ENCODE measurements at regions not wholly inside any gene's neighbourhood (a gene's known extent, or its start where the extent isn't known, plus 50 kb on each side); places are given as distances from the start of the nearest gene placed in this dataset.
"Not testable (repeated sequence)": the region's sequence is repeated elsewhere in the genome, so short reads cannot be mapped to it uniquely, and the experiment has no call there.

DNA sequence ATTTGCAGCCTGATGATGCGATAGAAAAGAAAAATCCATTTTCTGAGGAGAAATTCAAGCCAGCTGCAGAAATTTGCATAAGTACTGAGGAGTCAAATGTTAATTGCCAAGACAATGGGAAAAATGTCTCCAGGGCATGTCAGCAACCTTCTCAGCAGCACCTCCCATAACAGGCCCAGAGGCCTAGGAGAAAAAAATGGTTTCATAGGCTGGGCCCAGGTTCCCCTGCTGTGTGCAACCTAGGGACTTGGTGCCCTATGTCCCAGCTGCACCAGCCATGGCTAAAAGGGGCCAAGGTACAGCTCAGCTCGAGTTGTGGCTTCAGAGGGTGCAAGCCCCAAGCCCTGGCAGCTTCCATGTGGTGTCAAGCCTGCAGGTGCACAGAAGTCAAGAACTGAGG lies 144.8 kb upstream of the PRKD1 start:
- not testable (repeated sequence) for DNase-seq

DNA sequence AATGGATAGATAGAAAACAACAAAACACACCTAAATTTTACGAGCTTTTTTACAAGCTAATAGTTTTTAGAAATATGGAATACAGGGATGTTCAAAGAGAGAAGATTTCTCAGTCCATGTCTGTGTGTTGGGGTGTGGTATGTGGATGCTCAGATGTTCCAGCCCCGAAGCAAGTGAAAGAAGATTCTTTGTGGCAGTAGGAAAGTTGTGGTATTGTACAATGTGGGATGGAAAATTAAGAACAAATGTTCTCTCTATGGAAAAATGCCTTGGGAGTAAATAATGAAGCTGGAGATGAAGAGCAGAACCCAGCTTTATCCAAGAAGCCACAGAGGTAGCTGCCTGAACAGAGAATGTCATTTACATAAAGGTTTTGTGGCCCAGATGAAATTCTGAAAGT lies 150.3 kb upstream of the PRKD1 start:
- peak; percentile 42 for DNase-seq

DNA sequence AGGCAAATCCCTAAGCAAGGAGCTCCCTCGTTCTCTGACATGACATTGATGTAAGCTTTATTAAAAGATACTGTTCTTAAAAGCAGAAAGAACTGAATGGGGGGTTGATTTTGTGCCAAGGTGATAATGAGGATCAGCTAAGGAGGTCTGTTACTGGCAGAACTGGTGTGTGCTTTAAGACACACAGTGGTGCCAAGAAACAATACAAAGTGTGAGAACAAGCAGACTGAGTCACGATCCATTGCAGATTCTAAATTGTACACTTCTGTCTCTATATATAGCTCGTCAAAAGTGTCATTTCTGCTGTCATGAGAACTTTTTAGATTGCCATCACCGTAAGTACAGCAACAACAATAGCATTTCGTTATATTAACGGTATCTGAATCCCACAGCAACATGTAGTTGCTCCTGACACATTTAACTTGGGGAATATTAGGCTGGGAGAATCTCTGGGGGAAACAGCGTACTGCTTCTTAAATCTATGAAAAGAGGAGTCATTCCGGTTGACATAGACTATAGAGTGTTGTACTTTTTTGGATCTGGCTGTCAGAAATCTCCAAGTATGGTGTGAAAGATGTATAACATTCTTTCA lies 151.3 kb upstream of the PRKD1 start:
- no peak for DNase-seq

DNA sequence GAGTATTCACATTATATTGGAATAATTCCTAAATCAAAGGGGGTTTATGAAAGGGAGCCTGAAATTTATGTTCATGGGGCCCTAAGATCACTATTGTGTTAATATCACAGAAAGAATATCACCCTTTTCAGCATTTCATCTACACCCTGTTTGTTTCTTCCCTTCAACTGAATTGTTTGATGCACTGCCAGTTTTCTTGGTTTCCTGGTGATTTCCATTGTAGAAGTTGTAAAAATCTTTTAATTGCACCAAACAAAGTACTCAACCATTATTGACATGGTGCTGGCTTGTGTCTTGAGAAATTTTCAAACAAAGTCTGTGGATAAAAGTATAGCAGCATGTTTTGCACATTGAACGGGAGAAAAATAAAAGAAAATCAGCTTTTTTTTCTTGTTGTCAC lies 154.8 kb upstream of the PRKD1 start:
- DNase-seq: no peak

DNA sequence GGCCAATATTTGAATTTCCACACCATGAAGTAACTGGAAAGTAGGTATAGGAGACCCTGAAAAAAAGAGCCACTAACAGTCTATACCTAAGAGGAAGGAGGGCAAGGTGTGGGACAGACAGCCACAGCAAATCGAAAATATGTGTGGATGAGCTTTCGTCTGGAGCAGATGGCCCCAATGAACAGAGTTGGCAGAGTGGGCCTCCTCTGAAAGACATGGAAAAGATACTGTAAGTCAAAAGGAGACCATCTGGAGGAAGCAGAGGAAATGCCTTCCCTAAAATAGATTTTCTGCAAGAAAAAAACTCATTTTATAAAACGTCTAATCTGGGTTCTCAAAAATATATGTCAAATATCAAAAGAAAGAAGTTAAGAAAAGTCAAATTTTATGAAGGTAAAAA lies 157.2 kb upstream of the PRKD1 start:
- DNase-seq: no peak

DNA sequence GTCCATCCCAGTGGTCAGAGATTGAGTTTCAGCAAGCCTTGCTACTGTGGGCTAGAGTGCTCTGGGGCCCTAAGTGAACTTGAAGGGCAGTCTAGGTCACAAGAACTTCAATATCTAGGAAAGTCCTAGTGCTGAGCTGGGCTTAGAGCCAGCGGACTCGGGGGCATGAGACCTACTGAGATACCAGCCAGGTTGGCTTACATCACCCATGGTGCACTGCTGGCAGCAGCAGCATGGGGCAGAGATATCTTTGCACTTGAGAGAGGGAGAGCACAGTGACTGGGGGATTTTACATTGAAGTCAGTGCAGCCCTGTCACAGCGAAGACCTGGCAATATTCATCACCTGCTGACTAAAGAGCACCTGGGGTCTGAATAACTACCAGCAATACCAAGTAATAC lies 158.3 kb upstream of the PRKD1 start:
- DNase-seq: no peak

DNA sequence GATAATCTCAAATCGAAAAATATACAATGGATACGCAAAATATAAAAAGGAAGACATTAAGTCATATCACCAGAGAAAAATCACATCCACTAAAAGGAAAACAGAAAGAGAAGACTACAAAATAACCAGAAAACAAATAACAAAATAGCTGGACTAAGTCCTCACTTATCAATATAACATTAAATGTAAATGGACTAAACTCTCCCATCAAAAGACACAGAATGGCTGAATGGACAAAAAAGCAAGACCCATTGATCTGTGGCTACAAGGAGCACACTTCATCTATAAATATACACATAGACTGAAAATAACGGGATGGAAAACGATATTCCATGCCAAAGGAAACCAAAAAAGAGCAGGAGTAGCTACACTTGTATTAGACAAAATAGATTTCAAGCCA lies 161.0 kb upstream of the PRKD1 start:
- DNase-seq: no peak

DNA sequence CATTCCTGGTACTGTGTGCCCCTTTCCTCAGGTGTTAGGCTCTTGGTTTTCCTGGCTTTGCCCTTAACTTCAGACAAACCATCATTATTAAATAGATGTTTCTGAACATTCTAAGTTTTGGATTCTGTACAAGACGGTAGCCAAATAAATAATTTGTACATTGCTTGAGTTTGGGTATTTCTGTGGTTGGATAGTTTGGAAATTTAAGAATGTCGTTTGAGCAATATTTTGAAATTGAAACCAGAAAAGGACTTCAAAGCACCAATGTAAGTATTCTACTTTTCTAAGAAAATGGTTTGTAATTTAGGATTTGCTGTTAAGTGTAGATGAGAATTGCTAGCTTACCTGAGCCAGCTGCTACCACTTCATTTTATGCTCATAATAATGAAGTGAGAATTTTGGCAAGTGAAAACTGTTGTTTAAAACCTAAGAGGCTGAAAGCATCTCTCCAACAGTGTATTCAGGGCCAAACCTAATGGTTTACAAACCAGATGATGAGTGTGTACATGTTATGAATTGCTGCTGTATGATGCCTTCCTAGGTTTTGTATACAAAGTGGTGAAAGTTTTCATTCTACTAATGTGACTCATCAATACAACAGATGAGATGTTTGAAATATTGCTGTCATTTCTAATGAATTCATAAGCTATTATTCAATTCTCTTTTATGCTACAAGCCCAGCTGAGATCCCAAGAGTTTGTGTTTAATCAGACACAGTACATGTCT lies 181.5 kb upstream of the PRKD1 start:
- DNase-seq: peak; percentile 19

DNA sequence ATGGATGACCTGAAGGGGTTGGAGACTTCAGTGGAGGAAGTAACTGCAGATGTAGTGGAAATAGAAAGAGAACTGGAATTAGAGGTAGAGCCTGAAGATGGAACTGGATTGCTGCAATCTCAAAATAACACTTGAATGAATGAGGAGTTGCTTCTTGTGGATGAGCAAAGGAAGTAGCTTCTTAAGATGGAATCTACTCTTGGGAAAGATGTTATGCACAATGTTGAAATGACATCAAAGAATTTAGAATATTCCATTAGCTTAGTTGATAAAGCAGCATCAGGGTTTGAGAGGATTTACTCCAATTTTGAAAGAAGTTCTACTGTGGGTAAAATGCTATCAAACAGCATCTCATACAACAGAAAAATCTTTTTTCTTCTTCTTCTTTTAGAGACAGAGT lies 186.4 kb upstream of the PRKD1 start:
- DNase-seq: no peak

DNA sequence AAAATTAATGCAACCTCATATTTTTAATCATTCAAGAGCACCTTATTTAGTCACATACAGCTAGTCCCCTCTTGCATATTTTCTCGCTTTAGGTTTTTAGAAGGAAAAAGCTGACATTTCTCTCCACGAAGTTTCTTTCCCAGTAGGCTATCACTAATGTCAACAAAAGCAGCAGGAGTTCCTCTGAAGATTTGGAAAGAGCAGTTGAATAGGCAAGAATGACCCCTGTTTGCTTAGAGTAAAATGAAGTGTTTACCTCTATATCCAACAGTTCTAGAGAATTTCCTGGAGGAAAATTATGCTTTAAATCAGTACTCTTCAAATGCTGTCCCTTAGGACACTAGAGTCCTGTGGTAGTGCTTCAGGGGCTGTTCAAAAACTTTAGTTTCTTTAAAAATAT lies 188.1 kb upstream of the PRKD1 start:
- no peak for DNase-seq

DNA sequence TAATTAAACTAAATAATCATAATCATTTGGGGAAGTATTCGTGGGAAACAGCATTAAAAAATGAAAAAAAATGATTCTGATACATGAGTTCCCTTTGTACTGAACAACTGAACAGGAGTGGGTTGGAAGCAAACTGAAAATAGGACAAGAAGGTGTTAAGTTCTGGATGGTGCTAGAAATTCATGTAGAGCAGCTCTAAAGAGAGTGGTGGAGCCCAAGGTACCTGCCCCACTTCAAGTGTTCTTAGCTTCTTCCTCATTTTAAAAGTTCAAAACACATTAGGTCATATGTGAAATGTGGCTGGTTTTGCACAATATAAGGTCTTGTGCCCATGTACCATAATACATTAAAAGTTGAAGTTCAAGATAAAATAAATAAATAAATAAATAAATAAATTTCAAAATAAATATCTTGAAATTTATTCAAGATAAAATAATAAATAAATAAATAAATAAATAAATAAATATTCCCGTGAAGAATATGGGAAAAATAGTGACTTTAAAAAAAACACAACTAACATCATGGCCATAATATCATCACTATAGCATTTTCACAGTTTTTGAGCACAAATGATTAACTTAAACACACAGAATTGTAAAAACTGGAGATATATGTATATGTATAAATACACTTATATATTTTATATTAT lies 191.5 kb upstream of the PRKD1 start:
- no peak for DNase-seq

DNA sequence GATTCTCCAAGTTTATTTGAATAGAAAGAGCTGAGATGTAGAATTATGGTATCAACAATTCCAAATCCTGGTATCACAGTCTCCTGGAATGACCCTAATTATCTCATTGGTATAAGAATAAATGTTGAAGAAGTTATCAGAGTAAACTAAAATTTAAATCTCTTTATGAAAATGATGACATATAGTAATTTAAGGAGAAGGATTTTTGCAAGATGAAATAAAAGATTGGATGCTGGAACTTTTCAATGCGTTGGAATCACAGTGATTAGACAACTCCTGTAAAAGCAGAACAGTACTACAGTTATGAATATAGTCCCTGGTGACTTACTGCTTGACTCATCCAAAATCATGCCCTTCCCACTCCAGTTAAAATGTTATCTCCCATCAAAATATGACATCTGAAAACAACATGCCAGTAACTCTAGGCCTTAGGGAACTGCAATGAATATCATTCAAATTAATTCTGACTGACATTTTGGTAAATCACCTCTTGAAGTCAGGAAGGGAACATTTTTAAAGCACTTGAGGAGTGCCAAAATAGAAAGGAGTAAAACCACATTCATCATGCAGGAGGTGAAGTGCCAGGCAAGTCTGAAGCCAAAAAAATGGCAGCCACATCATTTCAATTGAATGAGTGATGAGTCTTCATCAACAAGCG lies 197.8 kb upstream of the PRKD1 start:
- DNase-seq: no peak

DNA sequence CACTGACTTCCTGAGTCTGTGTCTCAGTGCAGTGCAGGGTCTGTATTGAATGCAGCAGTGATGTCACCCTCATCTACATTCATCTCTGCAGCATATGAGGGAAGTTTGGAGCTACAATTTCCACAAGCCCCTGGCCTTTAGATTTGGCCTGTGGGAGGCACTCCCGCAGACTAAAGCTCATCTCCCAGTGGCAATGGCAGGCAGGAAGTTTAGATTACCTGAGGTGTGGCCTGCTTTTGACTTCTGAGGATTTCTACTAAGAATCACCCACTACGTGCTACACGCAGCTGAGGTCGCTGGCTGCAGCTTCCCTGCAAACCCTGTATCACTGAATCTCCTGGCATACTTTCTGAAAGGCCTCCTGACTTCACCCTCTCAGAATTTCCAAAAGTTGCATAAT lies 202.2 kb upstream of the PRKD1 start:
- DNase-seq: no peak

DNA sequence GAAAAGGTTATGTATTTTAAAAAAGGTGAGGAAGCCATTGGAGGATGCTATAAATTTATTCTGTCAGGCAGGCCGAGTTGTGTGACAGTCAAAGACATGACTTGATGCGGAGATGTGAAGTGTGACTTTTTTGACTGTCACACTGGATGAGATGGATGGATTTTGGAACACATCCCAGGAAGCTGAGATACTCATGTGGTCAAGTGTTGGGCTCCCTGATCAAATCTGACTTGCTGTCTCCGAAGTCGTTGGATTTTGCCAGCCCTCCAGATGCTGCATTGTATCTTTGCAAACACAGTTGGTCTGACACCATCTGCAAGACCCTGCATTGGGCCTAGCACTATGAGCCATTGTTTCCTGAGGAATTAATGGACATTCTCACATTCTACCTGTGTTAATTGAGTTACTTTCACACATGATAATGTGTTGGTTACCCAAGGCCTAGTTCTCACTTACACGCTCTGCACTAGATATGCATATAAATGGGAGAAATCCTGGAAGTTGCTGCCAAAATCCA lies 204.0 kb upstream of the PRKD1 start:
- no peak for DNase-seq

DNA sequence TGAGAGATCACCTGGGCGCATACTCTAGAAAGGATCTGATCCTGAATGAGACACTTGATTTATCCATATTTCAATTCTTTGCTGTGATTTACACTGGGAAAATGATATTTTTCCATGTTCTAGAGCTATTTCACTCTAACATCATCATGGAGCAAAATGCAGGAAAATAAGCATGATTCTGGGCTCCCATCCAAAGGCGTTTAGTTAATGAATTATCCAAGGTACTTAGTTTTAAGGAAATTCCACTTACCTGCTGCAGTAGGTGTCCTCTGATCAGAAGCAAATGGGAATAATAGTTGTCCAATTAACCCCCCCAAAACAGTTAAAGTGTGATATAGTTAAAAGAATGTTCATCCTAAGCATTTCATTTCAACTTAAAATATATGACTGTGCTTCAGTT lies 204.5 kb upstream of the PRKD1 start:
- no peak for DNase-seq

DNA sequence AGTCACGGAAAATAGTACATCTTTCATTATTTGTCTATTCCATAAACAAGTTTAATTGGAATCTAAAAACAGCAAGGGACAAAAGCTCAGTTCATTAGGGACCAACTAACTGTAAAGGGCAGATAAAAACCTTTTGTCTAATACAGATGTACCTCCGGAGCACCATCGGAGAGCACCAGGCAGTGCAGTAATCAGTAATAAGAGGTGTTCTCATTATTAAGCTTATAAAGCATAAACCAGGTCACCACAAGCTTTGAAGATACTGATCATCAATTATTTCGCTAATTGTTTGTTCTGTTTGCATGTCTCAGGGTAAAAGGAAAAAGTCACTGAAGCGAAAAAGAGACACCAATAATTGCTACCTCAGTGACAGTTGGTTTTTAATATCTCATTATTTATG lies 207.3 kb upstream of the PRKD1 start:
- no peak for DNase-seq

DNA sequence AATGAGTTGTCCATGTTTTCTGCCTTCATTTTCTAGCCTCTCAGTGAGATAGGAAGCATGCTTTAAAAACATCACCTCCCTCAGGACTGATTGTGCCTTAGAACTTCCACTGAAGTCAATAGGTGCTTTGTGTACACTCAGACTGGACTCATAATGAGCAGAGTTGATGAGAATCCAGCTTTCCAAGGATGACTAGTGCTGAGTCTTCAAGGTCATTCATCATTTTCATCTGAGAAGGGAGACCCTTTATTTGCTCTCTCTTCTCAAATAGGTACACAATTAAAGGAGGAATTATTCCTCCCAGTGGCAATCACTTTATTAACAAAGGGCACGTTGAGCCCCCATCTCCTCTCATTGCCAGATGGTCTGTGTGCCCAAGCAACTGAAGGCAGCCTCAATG lies 210.9 kb upstream of the PRKD1 start:
- no peak for DNase-seq

DNA sequence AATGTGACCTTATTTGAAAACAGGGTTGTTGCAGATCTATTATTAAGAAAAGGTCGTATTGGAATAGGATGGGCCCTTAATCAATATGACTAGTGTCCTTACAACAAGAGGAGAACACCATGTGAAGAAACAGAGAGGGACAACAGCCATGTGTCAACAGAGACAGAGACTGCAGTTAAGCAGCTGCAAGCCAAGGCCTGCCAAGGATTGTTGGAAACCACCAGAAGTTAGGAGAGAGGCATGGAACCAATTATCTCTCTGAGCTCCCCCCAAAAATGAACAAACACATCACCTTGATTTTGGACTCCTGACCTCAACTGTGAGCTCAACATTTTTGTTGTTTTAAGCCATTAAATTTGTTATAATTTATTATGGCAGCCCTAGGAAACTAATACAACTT lies 214.6 kb upstream of the PRKD1 start:
- DNase-seq: peak; percentile 17

DNA sequence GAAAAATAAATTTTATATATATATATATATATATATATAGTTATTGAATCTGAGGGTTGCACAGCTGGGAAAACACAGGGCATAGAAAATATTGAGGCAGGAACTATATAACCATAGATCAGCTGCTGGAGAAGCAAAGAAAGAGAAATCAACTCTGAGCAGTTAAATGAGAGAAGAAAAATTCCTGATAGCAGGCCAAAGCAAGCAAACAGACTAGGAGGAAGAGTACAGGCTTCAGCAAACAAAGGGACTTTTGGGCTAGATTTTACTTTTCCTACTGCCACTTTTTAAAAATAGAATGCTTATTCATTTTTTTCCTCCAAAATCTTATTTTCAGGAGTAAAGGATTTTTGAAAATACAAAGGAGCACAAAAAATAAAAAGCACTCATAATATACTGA lies 216.0 kb upstream of the PRKD1 start:
- DNase-seq: no peak

DNA sequence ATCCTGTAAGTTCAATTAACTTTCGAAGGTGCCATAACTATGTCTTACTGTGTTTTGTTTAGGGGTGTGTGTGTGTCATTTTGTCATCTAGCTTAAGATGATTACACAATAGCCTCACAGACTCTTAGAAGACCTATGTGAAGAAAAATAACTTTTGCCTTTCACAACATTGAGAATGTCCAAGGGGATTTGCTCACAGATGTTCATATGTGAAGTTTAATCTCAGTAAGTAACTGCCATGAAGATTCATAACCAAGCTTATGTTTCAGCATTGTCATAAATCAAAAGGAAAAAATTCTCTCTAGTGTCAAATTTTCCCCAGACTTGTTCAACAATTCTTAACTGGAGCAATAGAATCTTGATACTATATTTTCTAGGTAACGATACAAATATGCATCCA lies 226.1 kb upstream of the PRKD1 start:
- DNase-seq: peak; percentile 48

DNA sequence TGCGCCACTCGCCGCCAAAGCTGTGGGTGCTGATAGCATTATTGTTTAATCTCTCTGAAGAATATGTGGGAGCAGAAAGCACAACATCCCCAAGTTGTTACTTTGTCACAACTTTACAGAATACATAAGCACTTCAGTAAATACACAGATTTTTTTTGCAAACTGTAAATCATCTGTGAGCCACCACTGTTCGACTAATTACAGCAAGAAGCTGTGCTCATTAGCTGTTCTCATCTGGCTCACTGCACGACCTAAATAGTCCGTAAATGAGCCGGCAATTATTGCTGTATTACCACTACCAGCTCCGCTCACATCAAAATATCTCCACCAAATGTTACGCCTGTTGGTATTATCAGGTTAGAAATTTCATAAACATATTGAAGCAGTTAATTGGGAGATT lies 228.9 kb upstream of the PRKD1 start:
- DNase-seq: no peak

DNA sequence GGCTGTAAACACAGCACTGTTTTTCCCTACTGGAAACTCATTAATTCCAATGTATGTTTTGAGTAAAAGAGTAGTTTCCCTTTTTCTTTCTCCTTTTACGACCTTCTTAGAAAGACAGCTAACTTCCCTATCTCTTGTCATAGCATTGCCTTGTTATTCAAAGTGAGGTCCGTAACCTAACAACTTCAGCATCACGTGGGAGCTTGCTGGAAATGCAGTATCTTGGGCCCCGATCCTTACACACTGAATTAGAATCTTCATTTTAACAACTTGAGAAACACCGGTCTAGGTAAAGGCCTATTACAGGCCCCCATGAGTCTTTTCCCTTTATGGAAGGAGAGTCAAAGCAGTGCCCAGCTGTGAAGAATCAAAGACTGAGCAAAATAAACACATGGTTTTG lies 230.7 kb upstream of the PRKD1 start:
- no peak for DNase-seq

DNA sequence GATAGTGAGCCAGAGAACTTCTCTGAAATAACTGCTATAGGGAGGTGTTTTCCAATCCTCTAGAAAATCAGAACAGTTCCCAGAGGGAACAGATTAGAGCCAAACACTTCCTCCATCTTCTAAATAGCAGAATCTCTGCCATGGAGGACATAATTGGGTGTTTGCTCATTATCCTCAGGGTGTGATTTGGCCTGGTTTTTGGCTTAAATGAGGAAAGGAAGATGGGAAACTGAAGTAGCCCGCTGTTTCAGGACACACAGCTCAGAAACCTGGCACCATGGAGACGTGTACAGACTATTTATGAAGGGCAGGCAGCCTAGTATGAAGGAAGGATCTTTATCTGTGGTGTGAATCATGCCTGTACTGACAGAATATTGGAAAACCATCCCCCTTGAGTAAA lies 231.7 kb upstream of the PRKD1 start:
- no peak for DNase-seq

DNA sequence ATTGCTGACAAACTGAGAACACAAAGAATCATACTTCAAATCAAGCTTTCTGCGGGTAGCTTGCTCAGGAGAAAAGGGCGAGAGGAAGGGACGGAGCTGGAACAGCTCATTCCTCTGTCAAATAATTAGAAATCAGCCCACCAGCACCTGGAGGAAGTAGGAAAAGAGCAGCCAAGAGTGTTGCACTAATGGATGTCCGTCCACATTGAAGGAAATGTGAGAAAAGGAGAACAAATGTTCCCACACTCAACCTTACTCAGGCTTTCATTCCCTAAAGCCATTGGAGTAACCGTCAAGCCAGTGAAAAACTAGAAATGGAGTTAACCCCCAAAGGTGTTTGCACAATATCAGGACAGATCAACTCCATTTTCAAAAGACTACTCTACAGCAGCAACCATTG lies 233.0 kb upstream of the PRKD1 start:
- DNase-seq: no peak

Data from fibroblast of skin of abdomen (primary cell).